OCI-LY3 (cell line): ENCODE measurements at regions not wholly inside any gene's neighbourhood (a gene's known extent, or its start where the extent isn't known, plus 50 kb on each side); places are given as distances from the start of the nearest gene placed in this dataset.

ENCODE experiments used
- H2AFZ ChIP-seq: fragments of 200-600, 300-600 bp; shearing (Covaris generic); 2 replicates; pipeline ENCODE4 v1.6.0; 2014; ENCODE audit warnings: antibody characterized with exemption, low read depth, low read length
- H3K27ac ChIP-seq: fragments of 200-600, 300-600 bp; sonication (generic); 2 replicates; pipeline ENCODE4 v1.5.1; 2014; ENCODE audit warnings: mild to moderate bottlenecking, low read length, moderate library complexity, mixed read lengths
- H3K27me3 ChIP-seq: fragments of 200-600, 300-600 bp; sonication (generic); 2 replicates; pipeline ENCODE4 v1.6.1; 2014; ENCODE audit warnings: low read depth, low read length, mixed read lengths
- H3K36me3 ChIP-seq: fragments of 200-600, 300-600 bp; sonication (generic); replicated peaks from 2 replicates; pipeline ENCODE3; 2014; ENCODE audit warnings: low read depth, low read length, mixed read lengths
- H3K4me1 ChIP-seq: fragments of 300-600, 200-600 bp; sonication (generic); 2 replicates; pipeline ENCODE4 v1.6.1; 2014; ENCODE audit warnings: low read length, mixed read lengths
- H3K4me2 ChIP-seq: fragments of 200-600, 300-600 bp; sonication (generic); 2 replicates; pipeline ENCODE4 v1.6.1; 2014; ENCODE audit warnings: low read length, mixed read lengths
- H3K4me3 ChIP-seq: fragments of 300-600, 200-600 bp; sonication (generic); 2 replicates; pipeline ENCODE4 v1.5.1; 2014; ENCODE audit warnings: antibody characterized with exemption, mild to moderate bottlenecking, low read length, moderate library complexity
- H3K79me2 ChIP-seq: fragments of 300-600, 200-600 bp; shearing (Covaris generic); 2 replicates; pipeline ENCODE4 v1.6.1; 2014; ENCODE audit warnings: mild to moderate bottlenecking, low read length, mixed read lengths
- H3K9ac ChIP-seq: fragments of 300-600, 200-600 bp; shearing (Covaris generic); 2 replicates; pipeline ENCODE4 v1.6.0; 2014; ENCODE audit warnings: mild to moderate bottlenecking, low read length, moderate library complexity
- H3K9me3 ChIP-seq: fragments of 200-600, 300-600 bp; shearing (Covaris generic); 2 replicates; pipeline ENCODE4 v1.6.1; 2014; ENCODE audit warnings: low read length, mixed read lengths; ENCODE audit not compliant: insufficient read depth
- H4K20me1 ChIP-seq: fragments of 200-600, 300-600 bp; sonication (generic); 2 replicates; pipeline ENCODE4 v1.6.1; 2016; ENCODE audit warnings: low read length, mixed read lengths; ENCODE audit not compliant: insufficient read depth
- CTCF ChIP-seq: fragments of 200-600, 300-600 bp; sonication (generic); IDR thresholded peaks from 2 replicates; pipeline ENCODE4 v1.5.1; 2014; ENCODE audit warnings: antibody characterized with exemption, low read length, low read depth
- EZH2phosphoT487 ChIP-seq: fragments of 200-600 bp; shearing (Covaris generic); IDR thresholded peaks from 2 replicates; pipeline ENCODE4 v1.6.1; 2018; ENCODE audit warnings: antibody characterized with exemption, mixed run types, low read depth

GRCh38 chr9:14512942-14513341 is 180.3 kb downstream of the ZDHHC21 start:
- no peaks in the 10 kb centered on the region for H4K20me1 ChIP-seq
- H2AFZ ChIP-seq: no peak overlapping the region
- peaks cover 20% of the 10 kb centered on the region for H3K4me1 ChIP-seq
- no peak overlapping the region for H3K4me3 ChIP-seq
- no peaks in the 10 kb centered on the region for H3K9me3 ChIP-seq
- H3K9ac ChIP-seq: no peak overlapping the region
- H3K36me3 ChIP-seq: no peaks in the 10 kb centered on the region
- TF ChIP-seq EZH2phosphoT487: no peak
- TF ChIP-seq CTCF: no peak
- H3K79me2 ChIP-seq: no peaks in the 10 kb centered on the region
- no peak overlapping the region for H3K4me2 ChIP-seq
- H3K27me3 ChIP-seq: no peaks in the 10 kb centered on the region
- H3K27ac ChIP-seq: no peak overlapping the region

- no peaks in the 10 kb centered on the region for H3K79me2 ChIP-seq
These were observed 181.8 kb downstream of the ZDHHC21 start for GRCh38 chr9:14511452-14511851.

GRCh38 chr9:14508884-14509283 is 184.3 kb downstream of the ZDHHC21 start:
- Histone ChIP-seq H3K4me1 (peaks cover 20% of the 10 kb centered on the region), H3K9ac (no peak overlapping the region), H3K36me3 (no peaks in the 10 kb centered on the region), H2AFZ (no peak overlapping the region), H3K4me3 (no peak overlapping the region), H3K27ac (no peak overlapping the region), H3K27me3 (peaks cover 21% of the 10 kb centered on the region; the same call in 1 of the 2 replicates), H3K4me2 (no peak overlapping the region), H4K20me1 (no peaks in the 10 kb centered on the region), H3K9me3 (no peaks in the 10 kb centered on the region), H3K79me2 (no peaks in the 10 kb centered on the region)
- TF ChIP-seq CTCF: no peak
- no peak for TF ChIP-seq EZH2phosphoT487

More at GRCh38 chr9:14511452-14511851, 181.8 kb downstream of the ZDHHC21 start:
- Histone ChIP-seq H2AFZ (no peak overlapping the region), H3K9ac (no peak overlapping the region), H3K27ac (no peak overlapping the region), H3K36me3 (no peaks in the 10 kb centered on the region), H4K20me1 (no peaks in the 10 kb centered on the region), H3K9me3 (no peaks in the 10 kb centered on the region), H3K4me3 (no peak overlapping the region), H3K4me2 (no peak overlapping the region), H3K4me1 (peaks cover 20% of the 10 kb centered on the region), H3K27me3 (peaks cover 7% of the 10 kb centered on the region; the same call in 1 of the 2 replicates)
- TF ChIP-seq EZH2phosphoT487 (no peak), CTCF (no peak)

GRCh38 chr9:14501366-14501765 is 187.4 kb upstream of the NFIB start:
- no peaks in the 10 kb centered on the region for H4K20me1 ChIP-seq
- no peaks in the 10 kb centered on the region for H3K79me2 ChIP-seq
- H2AFZ ChIP-seq: no peak overlapping the region
- H3K4me3 ChIP-seq: no peak overlapping the region
- H3K27me3 ChIP-seq: peaks cover 66% of the 10 kb centered on the region
- H3K9me3 ChIP-seq: no peaks in the 10 kb centered on the region
- H3K4me2 ChIP-seq: no peak overlapping the region
- no peak overlapping the region for H3K9ac ChIP-seq
- TF ChIP-seq CTCF (no peak), EZH2phosphoT487 (no peak)
- H3K36me3 ChIP-seq: no peaks in the 10 kb centered on the region
- peaks cover 14% of the 10 kb centered on the region for H3K4me1 ChIP-seq
- no peak overlapping the region for H3K27ac ChIP-seq
